ENCODE measurements at regions not wholly inside any gene's neighbourhood (a gene's known extent, or its start where the extent isn't known, plus 50 kb on each side); places are given as distances from the start of the nearest gene placed in this dataset.

DNA sequence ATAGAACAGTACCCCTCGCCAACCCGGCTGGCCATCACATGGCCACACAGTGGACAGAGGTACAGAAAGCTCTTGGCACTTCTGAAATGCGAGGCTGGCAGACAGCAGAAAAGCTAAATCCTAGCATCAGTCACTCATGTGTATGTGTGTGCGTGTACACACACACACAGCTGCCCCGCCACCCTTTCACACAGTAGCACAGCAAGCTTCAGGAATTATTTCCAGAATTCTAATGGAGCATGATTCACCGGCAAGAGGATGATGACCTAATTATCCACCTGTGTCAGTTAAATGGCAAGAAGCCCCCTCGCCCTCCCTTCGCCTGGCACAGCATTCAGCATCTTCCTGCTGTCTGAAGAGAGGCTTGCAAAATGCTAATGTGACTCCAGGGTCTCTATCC lies 336.0 kb downstream of the SHANK2 start:
- DNase-seq, result no peak
- Histone ChIP-seq H3K4me3 (ENCODE audit: low read depth, low read length) (no peak overlapping the region), H3K36me3 (replicated peaks) (no peaks in the 10 kb centered on the region), H3K27ac (no peak overlapping the region), H3K27me3 (replicated peaks) (no peaks in the 10 kb centered on the region)
- in situ Hi-C loops (cut with HindIII; ENCODE audit: low pct_ligation_motif_present, low sequenced_read_pairs), result no loop called here
- TF ChIP-seq, protein P1, sequence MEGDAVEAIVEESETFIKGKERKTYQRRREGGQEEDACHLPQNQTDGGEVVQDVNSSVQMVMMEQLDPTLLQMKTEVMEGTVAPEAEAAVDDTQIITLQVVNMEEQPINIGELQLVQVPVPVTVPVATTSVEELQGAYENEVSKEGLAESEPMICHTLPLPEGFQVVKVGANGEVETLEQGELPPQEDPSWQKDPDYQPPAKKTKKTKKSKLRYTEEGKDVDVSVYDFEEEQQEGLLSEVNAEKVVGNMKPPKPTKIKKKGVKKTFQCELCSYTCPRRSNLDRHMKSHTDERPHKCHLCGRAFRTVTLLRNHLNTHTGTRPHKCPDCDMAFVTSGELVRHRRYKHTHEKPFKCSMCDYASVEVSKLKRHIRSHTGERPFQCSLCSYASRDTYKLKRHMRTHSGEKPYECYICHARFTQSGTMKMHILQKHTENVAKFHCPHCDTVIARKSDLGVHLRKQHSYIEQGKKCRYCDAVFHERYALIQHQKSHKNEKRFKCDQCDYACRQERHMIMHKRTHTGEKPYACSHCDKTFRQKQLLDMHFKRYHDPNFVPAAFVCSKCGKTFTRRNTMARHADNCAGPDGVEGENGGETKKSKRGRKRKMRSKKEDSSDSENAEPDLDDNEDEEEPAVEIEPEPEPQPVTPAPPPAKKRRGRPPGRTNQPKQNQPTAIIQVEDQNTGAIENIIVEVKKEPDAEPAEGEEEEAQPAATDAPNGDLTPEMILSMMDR (IDR thresholded peaks at IDR 0.05; ENCODE audit: low read depth, low read length, missing control alignments), result no peak

DNA sequence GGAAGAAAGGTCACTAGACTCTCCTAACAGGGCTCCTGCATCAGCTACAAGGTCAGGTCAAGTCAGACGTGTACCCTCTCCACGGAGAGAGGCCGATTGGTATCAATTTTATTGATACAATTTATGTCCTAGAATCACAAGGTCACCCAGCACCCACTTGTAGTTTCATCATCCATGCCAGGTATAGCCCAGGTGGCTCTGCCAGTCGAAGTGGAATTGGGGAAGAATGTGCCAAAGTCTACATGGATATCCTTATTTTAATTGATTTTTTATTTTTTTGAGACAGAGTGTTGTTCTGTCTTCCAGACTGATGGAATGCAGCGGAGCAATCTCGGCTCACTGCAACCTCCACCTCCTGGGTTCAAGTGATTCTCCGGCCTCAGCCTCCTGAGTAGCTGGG lies 334.1 kb downstream of the SHANK2 start:
- no peak overlapping the region for H3K27ac ChIP-seq
- DNase-seq, result no peak
- TF ChIP-seq, protein P1 (IDR thresholded peaks at IDR 0.05; ENCODE audit: low read depth, low read length, missing control alignments), result no peak
- no peaks in the 10 kb centered on the region for H3K36me3 ChIP-seq (replicated peaks)
- in situ Hi-C loops (cut with HindIII; ENCODE audit: low pct_ligation_motif_present, low sequenced_read_pairs), result no loop called here
- no peaks in the 10 kb centered on the region for H3K27me3 ChIP-seq (replicated peaks)
- no peak overlapping the region for H3K4me3 ChIP-seq (ENCODE audit: low read depth, low read length)

- H3K36me3 ChIP-seq (replicated peaks), result no peaks in the 10 kb centered on the region
- H3K4me3 ChIP-seq (ENCODE audit: low read depth, low read length), result no peak overlapping the region
- DNase-seq, result no peak
- no peak overlapping the region for H3K27ac ChIP-seq
- TF ChIP-seq, protein P1 (IDR thresholded peaks at IDR 0.05; ENCODE audit: low read depth, low read length, missing control alignments), result no peak
- in situ Hi-C loops (cut with HindIII; ENCODE audit: low pct_ligation_motif_present, low sequenced_read_pairs), result no loop called here
- no peaks in the 10 kb centered on the region for H3K27me3 ChIP-seq (replicated peaks)
Measured at GRCh38 chr11:70921804-70922203, 330.6 kb downstream of the SHANK2 start.

GRCh38 chr11:70924108-70924507 lies 328.3 kb downstream of the SHANK2 start:
- no peaks in the 10 kb centered on the region for H3K27me3 ChIP-seq (replicated peaks)
- H3K4me3 ChIP-seq (ENCODE audit: low read depth, low read length), result no peak overlapping the region
- H3K36me3 ChIP-seq (replicated peaks), result no peaks in the 10 kb centered on the region
- TF ChIP-seq, protein P1 (IDR thresholded peaks at IDR 0.05; ENCODE audit: low read depth, low read length, missing control alignments), result no peak
- in situ Hi-C loops (cut with HindIII; ENCODE audit: low pct_ligation_motif_present, low sequenced_read_pairs), result no loop called here
- no peak for DNase-seq
- H3K27ac ChIP-seq, result no peak overlapping the region

DNA sequence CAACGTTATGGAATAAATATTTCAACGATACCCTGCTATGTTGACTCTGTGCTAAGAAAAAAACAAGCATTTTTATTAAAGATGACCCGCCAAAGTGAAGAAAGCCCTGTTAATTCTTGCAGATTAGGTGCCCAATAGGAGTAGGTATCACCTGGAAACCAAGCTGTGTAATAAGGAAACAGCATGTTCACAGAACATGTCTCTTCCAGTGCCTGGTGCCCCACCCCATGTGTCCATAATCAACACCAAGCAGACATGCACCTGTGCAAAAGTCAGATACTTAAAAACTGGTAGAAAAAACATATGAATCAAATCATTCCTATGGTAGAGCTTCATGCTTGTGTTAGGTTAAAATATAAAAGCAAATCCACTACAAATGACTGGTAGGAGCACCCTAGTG lies 327.1 kb downstream of the SHANK2 start:
- H3K27me3 ChIP-seq (replicated peaks), result no peaks in the 10 kb centered on the region
- no peak for DNase-seq
- in situ Hi-C loops (cut with HindIII; ENCODE audit: low pct_ligation_motif_present, low sequenced_read_pairs), result no loop called here
- no peak overlapping the region for H3K4me3 ChIP-seq (ENCODE audit: low read depth, low read length)
- H3K36me3 ChIP-seq (replicated peaks), result no peaks in the 10 kb centered on the region
- TF ChIP-seq, protein P1 (IDR thresholded peaks at IDR 0.05; ENCODE audit: low read depth, low read length, missing control alignments), result no peak
- H3K27ac ChIP-seq, result no peak overlapping the region

DNA sequence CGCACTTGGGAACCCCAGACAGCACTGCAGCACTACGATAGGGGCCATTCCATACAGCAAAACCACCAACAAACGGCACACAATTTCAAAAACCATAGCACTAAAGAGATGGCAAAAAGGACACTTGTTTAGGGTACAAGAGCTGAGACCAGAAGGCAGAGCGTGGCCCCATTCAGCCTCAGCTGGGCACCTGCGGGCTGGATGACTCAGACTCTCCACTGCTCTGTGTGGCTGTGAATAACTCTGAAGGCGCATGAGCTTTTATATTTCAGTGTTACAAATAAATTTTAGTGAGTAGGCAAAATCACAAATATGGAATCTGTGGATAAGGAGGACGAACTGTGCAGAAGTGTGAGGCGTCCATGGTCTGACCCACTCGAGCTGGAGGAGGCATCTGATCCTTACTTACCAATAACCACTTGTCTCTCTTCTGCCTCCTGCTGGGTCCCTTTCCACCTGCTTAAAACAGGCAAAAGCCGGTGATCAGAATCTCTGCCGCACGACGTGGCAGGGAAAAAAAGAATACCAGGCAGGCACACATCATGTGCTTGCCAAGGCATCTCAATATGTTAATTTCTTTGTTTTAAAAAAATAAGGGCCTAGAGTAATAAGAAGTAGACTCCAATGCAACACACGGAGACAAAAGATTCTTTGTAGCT lies 325.7 kb downstream of the SHANK2 start:
- Histone ChIP-seq H3K4me3 (ENCODE audit: low read depth, low read length) (no peak overlapping the region), H3K27ac (no peak overlapping the region), H3K27me3 (replicated peaks) (no peaks in the 10 kb centered on the region), H3K36me3 (replicated peaks) (no peaks in the 10 kb centered on the region)
- in situ Hi-C loops (cut with HindIII; ENCODE audit: low pct_ligation_motif_present, low sequenced_read_pairs), result no loop called here
- TF ChIP-seq, protein P1 (IDR thresholded peaks at IDR 0.05; ENCODE audit: low read depth, low read length, missing control alignments), result no peak
- DNase-seq, result no peak
